Epithelial cell of esophagus (primary cell): ENCODE measurements at regions not wholly inside any gene's neighbourhood (a gene's known extent, or its start where the extent isn't known, plus 50 kb on each side); places are given as distances from the start of the nearest gene placed in this dataset.

Experiments used
- DNase-seq: peaks from one replicate; pipeline ENCODE4 v3.0.0; 2010; ENCODE audit warnings: low read depth
- H3K4me3 ChIP-seq: 2 replicates; pipeline ENCODE4 v1.5.1; 2011; ENCODE audit warnings: mild to moderate bottlenecking, low read length, control low read depth
- CTCF ChIP-seq: IDR thresholded peaks from 2 replicates; pipeline ENCODE4 v1.5.1; 2011; ENCODE audit warnings: low read depth, mild to moderate bottlenecking, low read length, control low read depth, inconsistent platforms; ENCODE audit not compliant: insufficient read depth; ENCODE audit errors: missing control alignments

DNA sequence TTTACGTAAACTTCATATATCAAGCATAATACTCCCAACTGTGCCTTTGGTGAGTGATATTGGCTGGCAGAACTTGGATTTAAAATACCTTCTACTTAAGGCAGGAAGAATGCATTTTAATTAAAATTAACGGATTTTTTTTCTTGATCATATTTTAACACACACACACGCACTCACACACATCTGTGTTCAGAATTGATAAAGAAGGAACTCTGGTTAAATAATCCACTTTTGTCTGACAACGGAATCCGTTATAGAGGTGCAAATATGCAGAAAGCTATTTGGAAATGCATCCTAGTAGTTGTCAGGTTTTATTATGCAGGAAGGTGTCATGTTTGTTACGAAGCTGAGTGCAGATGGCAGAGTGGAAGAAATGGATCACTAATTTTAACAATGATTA, 105.5 kb upstream of the ZNF536 start:
- no peak for TF ChIP-seq CTCF

DNA sequence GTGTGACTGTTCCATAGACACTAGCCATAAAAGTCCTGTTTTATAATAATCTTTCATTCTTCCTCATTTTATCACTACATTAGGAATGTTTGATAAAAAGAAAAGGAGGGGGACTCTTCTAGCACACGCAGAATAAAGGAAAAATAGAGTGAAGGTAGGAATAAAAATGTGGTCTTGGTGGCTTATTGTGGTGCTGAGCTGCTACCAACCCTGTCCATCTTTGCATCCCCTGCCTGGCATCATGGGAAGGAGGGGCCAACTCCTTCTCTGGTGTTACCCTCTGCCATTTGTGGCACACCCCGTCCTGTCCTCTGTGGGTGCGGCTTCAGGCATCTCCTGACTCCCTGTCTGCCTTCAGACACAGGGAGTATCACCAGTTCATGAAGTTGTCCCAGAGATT, 104.9 kb upstream of the ZNF536 start:
- DNase-seq, result no peak
- no peak overlapping the region for H3K4me3 ChIP-seq
- TF ChIP-seq CTCF, result no peak

More for the DNA sequence above, 105.5 kb upstream of the ZNF536 start:
- DNase-seq, result no peak
- H3K4me3 ChIP-seq, result no peak overlapping the region

GRCh38 chr19:30268601-30269000, 103.6 kb upstream of the ZNF536 start:
- no peak for TF ChIP-seq CTCF
- H3K4me3 ChIP-seq, result no peak overlapping the region
- no peak for DNase-seq

DNA sequence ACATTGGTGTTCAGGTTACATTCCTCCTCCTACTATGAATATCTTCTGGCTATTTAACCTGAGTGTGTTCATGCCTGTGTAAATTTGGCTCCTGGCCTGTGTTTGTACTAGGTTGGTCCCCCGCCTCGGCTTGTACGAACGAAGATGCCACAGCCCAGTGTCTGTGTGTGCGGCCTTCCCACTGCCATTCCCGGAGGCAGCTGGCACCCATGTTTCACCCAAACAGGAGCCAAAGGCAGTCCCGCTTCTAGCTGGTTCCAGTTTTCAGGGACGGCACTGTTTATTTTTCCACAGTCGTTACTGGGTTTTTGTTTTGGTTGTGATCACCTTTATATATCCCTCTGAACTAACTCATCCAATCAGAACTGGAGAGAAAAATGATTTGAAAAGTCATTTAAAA, 102.5 kb upstream of the ZNF536 start:
- no peak for TF ChIP-seq CTCF
- no peak overlapping the region for H3K4me3 ChIP-seq
- no peak for DNase-seq

GRCh38 chr19:30271816-30272215, 100.4 kb upstream of the ZNF536 start:
- no peak for DNase-seq
- TF ChIP-seq CTCF, result no peak
- H3K4me3 ChIP-seq, result no peak overlapping the region

GRCh38 chr19:30272554-30272953, 99.6 kb upstream of the ZNF536 start:
- H3K4me3 ChIP-seq, result no peak overlapping the region
- no peak for DNase-seq
- no peak for TF ChIP-seq CTCF

GRCh38 chr19:30273184-30273583, 99.0 kb upstream of the ZNF536 start:
- DNase-seq, result no peak
- no peak overlapping the region for H3K4me3 ChIP-seq
- no peak for TF ChIP-seq CTCF
